Thyroid gland (tissue), 4 donors: ENCODE measurements at regions not wholly inside any gene's neighbourhood (a gene's known extent, or its start where the extent isn't known, plus 50 kb on each side); places are given as distances from the start of the nearest gene placed in this dataset.
"Not testable (repeated sequence)": the region's sequence is repeated elsewhere in the genome, so short reads cannot be mapped to it uniquely, and the experiment has no call there.

ENCODE experiments used
- DNase-seq, 2 donors: peaks; one replicate each; pipeline ENCODE4 v3.0.0-alpha.2; 2019
- H3K27ac ChIP-seq, 3 donors: fragments of 200-600 bp; sonication (generic); 1 replicate in 2 of 3; 2 replicates in 1 of 3; pipeline ENCODE4 v1.5.1; 2016 to 2019; ENCODE audit warnings: mild to moderate bottlenecking in 1 of 3, moderate library complexity in 1 of 3
- H3K27me3 ChIP-seq: fragments of 200-600 bp; sonication (generic); one replicate; pipeline ENCODE4 v1.5.1; 2019
- H3K36me3 ChIP-seq, 2 donors: fragments of 200-600 bp; sonication (generic); one replicate each; pipeline ENCODE4 v1.5.1; 2016 to 2019
- H3K4me1 ChIP-seq, 2 donors: fragments of 200-600 bp; sonication (generic); one replicate each; pipeline ENCODE4 v1.5.1; 2017 to 2019
- H3K4me3 ChIP-seq, 3 donors: fragments of 200-600 bp; sonication (generic); replicated peaks in 1 of 3; 1 replicate in 2 of 3; 2 replicates in 1 of 3; pipeline ENCODE4 v1.5.1; 2016; ENCODE audit warnings: mild to moderate bottlenecking in 1 of 3
- H3K9me3 ChIP-seq: fragments of 200-600 bp; sonication (generic); one replicate; pipeline ENCODE4 v1.5.1; 2017
- CTCF ChIP-seq, 6 experiments: fragments of 200-600 bp in 3 of 6; fragments of 450-650 bp in 3 of 6; sonication (generic) in 3 of 6; IDR thresholded peaks; one replicate each; pipeline ENCODE4 v1.5.1; 2016 to 2019; ENCODE audit warnings: antibody characterized with exemption in 6 of 6, mild to moderate bottlenecking in 2 of 6, inconsistent platforms in 1 of 6, moderate library complexity in 1 of 6
- POLR2A ChIP-seq, 2 donors: fragments of 450-650 bp; IDR thresholded peaks; one replicate each; pipeline ENCODE4 v1.6.1; 2017; ENCODE audit warnings: antibody characterized with exemption in 2 of 2, mild to moderate bottlenecking in 2 of 2, moderate library complexity in 1 of 2
- WGBS, 2 donors: methylation state at CpG; one replicate each; pipeline ENCODE4 v1.1.5; 2017; 5-methylcytosine and 5-hydroxymethylcytosine counted together
- intact Hi-C: fragments of 100-400 bp; cut with DNase I; formaldehyde crosslinking; loops from one replicate; pipeline ENCODE4 v1.15.1; 2023

GRCh38 chr5:30376848-30377247, 816.6 kb upstream of the CDH6 start:
- H3K36me3 ChIP-seq: no peaks in the 10 kb centered on the region
- intact Hi-C loops: no loop called here
- H3K9me3 ChIP-seq: no peaks in the 10 kb centered on the region
- H3K27ac ChIP-seq: no peak overlapping the region
- H3K4me1 ChIP-seq: no peaks in the 10 kb centered on the region
- DNase-seq: no peak
- 84 to 87% methylated on average over 3 of the region's 3 CpGs for WGBS, 2 donors
- TF ChIP-seq POLR2A (IDR thresholded peaks at IDR 0.05) (no peak), CTCF (IDR thresholded peaks at IDR 0.05) (no peak)
- no peak overlapping the region for H3K4me3 ChIP-seq
- no peaks in the 10 kb centered on the region for H3K27me3 ChIP-seq

- H3K36me3 ChIP-seq: no peaks in the 10 kb centered on the region
- DNase-seq: no peak
- H3K9me3 ChIP-seq: no peaks in the 10 kb centered on the region
- H3K27ac ChIP-seq: no peak overlapping the region
- H3K4me1 ChIP-seq: no peaks in the 10 kb centered on the region
- H3K4me3 ChIP-seq: no peak overlapping the region
- TF ChIP-seq CTCF (IDR thresholded peaks at IDR 0.05) (no peak), POLR2A (IDR thresholded peaks at IDR 0.05) (no peak)
- intact Hi-C loops: no loop called here
- 78 to 85% methylated on average over 4 of the region's 4 CpGs for WGBS, 2 donors
- H3K27me3 ChIP-seq: no peaks in the 10 kb centered on the region
Measured at GRCh38 chr5:30368064-30368463, 825.4 kb upstream of the CDH6 start.

GRCh38 chr5:30365031-30365430, 828.5 kb upstream of the CDH6 start:
- H3K4me1 ChIP-seq, DNase-seq, intact Hi-C loops, H3K4me3 ChIP-seq, H3K36me3 ChIP-seq, H3K27ac ChIP-seq, H3K9me3 ChIP-seq, H3K27me3 ChIP-seq: not testable (repeated sequence)
- 85 to 87% methylated on average over 7 to 8 of the region's 8 CpGs for WGBS, 2 donors

GRCh38 chr5:30357371-30357770, 836.1 kb upstream of the CDH6 start:
- H3K4me1 ChIP-seq: no peaks in the 10 kb centered on the region
- no peaks in the 10 kb centered on the region for H3K9me3 ChIP-seq
- DNase-seq: no peak
- intact Hi-C loops: no loop called here
- no peaks in the 10 kb centered on the region for H3K27me3 ChIP-seq
- 85 to 95% methylated on average over 1 of the region's 1 CpG for WGBS, 2 donors
- TF ChIP-seq CTCF (IDR thresholded peaks at IDR 0.05) (no peak), POLR2A (IDR thresholded peaks at IDR 0.05) (no peak)
- H3K27ac ChIP-seq: no peak overlapping the region
- no peaks in the 10 kb centered on the region for H3K36me3 ChIP-seq
- H3K4me3 ChIP-seq: no peak overlapping the region

GRCh38 chr5:30355675-30356074, 837.8 kb upstream of the CDH6 start:
- H3K27me3 ChIP-seq: no peaks in the 10 kb centered on the region
- H3K9me3 ChIP-seq: no peaks in the 10 kb centered on the region
- DNase-seq: no peak
- H3K27ac ChIP-seq: no peak overlapping the region
- H3K4me3 ChIP-seq: no peak overlapping the region
- H3K4me1 ChIP-seq: no peaks in the 10 kb centered on the region
- intact Hi-C loops: no loop called here
- no peaks in the 10 kb centered on the region for H3K36me3 ChIP-seq
- WGBS, 2 donors: 69 to 74% methylated on average over 5 of the region's 5 CpGs
- TF ChIP-seq CTCF (IDR thresholded peaks at IDR 0.05): no peak
- no peak for TF ChIP-seq POLR2A (IDR thresholded peaks at IDR 0.05)

GRCh38 chr5:30347858-30348257, 845.6 kb upstream of the CDH6 start:
- TF ChIP-seq CTCF (IDR thresholded peaks at IDR 0.05): no peak
- no peak for TF ChIP-seq POLR2A (IDR thresholded peaks at IDR 0.05)
- no peak for DNase-seq
- no peaks in the 10 kb centered on the region for H3K36me3 ChIP-seq
- 82 to 84% methylated on average over 3 of the region's 3 CpGs for WGBS, 2 donors
- no peaks in the 10 kb centered on the region for H3K9me3 ChIP-seq
- intact Hi-C loops: no loop called here
- H3K4me1 ChIP-seq: no peaks in the 10 kb centered on the region
- no peaks in the 10 kb centered on the region for H3K27me3 ChIP-seq
- no peak overlapping the region for H3K4me3 ChIP-seq
- no peak overlapping the region for H3K27ac ChIP-seq

GRCh38 chr5:30345539-30346345, 847.7 kb upstream of the CDH6 start:
- H3K27ac ChIP-seq, H3K27me3 ChIP-seq, H3K9me3 ChIP-seq, H3K4me1 ChIP-seq, H3K4me3 ChIP-seq, DNase-seq, intact Hi-C loops, H3K36me3 ChIP-seq: not testable (repeated sequence)
- WGBS, 2 donors: 76 to 84% methylated on average over 13 of the region's 50 CpGs
